ENCODE measurements at regions not wholly inside any gene's neighbourhood (a gene's known extent, or its start where the extent isn't known, plus 50 kb on each side); places are given as distances from the start of the nearest gene placed in this dataset.

DNA sequence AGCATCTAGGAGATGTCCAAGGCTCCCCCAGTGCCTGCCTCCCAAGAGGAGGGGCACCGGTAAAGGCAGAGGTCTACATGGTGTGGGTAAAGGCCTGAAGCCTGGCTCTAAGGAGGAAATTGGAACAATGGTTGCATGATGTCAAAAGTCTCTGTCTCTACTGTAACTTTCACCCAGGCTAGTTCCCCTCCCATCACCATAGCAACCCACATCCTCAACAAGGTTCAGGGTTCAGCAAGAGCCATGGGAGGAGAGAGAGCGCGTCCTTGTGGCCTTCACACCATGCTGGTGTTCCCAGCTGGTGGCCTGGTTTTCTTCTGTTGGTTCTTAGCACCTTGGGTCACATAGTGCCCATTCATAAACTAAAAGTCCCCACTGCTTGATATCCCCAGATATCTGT is 196.7 kb upstream of the CDH5 start:
- DNase-seq, result no peak

DNA sequence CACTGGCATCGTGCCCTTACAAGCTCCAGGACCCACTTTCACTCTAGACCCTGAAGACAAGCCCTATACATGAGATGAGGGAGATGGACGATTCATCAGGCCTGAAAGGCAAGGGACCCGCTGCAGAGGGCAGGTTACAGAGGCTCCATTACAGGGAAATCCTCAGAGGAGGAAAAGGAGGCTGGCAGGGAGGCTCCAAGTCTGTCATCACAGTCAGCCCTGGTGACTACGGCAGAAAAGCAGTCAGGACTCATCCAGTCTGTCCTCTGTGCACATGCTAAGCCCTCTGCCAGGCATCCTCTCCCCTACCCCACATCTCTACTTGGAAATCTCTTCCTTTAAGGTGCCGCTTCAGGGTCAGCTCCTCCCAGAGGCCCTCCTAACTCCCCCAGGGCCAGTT is 197.7 kb upstream of the CDH5 start:
- DNase-seq, result no peak

DNA sequence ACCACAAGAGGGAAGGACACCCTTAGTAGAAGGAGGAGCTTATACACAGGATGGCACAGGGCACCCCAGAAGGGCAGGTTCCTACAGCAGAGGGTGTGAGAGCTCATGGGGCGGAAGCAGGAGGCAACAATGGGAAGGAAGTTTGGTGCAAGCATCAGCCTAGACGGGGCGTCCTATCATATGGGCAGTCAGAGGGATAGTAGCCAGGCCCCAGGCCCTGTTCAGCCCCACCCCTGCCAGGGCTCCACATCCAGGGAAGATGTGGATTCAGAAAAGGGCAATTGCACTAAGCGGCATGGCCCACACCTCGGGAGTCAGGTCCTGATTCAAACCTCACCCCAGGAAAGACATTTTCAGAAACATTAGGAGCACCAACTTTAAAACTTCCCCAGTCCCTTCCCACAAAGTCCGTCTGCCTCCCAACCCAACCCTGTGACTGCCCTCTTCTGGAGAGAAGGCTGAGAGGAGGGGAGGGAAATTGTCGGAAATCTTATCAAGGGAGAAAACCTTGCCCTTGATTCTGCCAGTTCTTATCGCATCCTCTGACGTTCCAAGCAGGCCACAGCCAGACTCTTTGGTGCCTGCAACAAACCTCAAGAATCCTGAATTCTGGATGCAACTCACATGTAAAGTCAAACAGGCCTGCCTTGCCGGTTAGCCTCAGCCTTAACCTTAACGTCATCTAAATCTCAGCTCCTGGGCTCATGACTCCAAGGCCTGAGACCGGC is 198.8 kb upstream of the CDH5 start:
- DNase-seq, result peak; percentile 14

DNA sequence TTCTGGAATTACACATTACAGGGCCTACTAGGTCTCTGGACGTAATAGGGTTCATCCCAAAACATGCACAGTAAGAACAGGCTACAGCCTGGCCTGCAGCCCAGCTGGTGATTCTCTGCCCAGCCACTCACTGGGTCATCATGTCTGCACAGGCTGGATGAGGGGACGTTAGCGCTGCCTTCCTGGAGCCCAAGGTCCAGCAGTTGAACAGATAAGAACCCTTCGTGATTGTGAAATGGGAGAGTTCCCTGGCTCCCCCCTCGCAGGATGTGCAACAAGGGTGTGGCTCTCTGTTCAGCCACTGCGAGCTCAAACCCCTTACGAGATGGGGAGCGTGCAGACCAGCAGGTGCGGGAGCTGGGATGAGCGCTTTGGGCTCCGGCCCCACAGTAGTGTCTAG is 200.0 kb upstream of the CDH5 start:
- DNase-seq, result no peak

DNA sequence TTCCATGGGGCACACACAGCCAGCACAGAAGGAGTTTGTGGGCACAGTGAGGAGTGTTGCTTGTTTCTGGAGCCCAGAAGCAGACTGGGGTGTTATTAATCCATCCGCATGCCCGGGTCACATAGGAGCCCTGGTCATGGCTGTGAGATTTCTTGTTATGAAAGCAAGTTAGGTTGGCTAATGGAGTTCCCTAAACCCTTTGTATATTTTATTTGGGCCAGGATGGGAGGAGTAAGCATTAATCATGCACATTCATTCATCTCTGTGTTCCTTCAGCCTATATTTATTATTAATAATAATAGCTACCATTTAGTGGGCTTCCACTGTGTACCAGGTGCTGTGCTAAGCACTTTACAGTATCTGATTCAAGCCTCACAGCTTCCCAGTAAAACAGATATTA is 200.6 kb upstream of the CDH5 start:
- no peak for DNase-seq

DNA sequence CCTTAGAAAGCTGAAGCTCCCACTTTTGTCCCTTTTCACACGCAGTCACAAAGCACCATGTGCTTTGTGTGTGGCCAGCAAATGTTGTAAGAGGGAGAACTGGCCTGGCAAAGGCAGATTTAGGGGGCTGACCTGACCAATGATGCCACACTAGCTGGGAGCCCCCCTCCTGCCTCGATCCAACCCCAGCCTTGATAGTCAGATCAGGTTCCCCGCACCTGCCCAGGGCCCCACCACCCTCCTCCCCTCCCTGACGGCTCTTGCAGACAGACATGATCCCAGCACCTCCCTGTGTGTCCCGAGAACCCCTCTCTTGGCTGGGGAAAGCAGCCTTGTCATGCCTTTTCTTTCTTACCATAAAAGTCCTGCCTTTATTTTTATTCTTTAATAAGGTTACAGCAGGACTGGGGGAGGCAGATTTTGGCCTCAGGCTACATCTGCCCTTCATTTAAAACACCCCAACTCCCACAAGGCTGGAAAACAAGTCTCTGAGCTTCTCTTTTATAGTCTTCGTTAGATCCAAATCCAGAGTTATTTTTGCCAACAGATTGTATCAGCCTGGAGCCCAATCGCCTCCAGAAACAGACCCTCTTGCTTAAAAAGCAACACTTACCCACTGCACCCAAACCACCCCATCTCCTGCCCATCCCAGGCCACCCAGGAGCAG is 201.8 kb upstream of the CDH5 start:
- no peak for DNase-seq

DNA sequence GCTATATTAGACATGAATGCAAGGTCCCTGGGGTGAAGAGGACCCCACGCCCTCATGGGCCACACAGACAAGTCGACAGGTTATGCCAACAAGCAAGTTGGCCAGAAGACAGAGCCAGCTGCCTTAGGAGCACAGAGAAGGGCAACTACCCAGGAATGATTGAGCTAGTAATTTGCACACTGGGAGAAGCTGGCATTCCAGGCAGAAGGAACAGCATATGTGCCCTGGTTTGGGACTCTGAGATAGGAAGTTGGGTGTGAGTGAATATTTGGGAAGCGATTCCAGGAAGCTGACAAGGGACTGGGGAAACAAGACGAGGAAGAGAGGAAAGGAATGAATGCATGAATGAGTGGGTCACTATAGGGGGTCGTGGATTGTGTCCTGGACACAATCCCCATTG is 203.7 kb upstream of the CDH5 start:
- no peak for DNase-seq

DNA sequence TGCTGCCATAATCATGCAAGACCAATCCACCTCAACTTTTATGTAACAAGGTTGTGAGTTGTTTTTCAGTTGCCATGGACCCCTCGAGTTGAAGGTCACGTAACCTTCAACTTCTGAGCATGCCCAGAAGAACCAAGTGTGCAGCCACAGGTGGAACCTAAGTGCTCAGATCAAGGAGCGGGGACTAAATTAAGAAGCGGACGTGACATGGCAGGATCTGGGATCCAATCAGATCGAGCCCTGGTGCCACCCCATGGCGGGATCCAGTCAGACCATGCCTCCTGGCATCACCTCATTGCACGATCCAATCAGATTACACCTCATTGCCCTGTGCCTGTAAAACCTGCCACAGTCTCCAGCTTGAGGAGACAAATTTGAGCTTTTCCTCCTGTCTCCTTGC is 204.5 kb upstream of the CDH5 start:
- no peak for DNase-seq

DNA sequence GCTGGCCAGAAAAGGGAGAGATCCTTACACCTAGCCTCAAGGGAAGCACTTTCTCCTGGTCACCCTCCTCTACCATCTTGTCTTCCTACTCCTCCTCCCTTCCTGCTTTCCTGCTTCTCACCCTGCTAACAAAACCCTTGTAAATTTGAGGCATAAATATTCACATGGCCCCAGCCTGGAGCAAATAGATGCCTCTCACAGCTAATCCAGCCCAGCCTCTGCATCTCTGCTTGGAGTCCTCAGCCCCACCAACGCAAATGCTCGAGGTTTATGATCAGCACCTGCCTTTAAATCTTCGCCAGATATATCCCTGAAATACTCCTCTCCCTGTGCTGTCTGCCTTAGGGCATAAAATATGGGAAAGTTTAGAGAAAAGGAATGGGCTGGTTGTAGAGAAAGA is 205.2 kb upstream of the CDH5 start:
- no peak for DNase-seq

DNA sequence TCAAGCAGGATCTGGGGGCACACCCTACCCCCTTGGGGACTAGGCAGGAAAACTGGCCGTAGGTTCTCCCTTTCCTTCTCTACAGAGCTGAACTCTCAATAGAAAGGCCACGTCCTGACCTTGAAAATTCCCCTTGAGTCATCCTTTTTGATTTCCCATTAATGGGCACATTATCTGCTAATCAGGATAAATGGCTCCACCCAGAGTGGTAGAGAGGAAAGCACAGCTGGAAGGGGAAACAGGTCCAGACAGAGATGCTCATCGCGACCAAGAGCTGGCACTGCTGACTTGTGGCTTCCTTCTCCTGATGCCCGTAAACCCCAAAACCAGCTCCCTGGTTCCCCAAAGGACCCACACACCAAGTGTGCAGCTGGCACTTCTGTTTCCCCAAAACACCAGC is 206.5 kb upstream of the CDH5 start:
- no peak for DNase-seq

DNA sequence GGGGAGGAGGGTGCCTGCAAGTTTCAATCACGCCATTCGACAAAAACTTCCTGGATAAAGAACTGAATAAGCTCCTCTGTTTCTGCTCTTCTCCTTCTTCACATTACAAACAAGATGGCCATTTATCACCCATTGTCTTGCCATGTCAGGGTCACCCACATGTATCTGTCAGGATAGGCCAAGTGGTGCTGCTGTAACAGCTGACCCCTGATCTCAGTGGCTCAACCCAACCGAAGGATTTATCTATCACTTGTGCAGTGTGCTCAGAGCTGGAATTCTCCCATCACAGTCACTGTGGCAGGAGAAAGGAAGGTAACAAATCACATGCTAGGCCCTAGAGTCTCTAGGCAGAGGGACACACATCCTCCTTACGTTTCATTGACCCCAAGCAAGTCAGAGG is 210.0 kb upstream of the CDH5 start:
- DNase-seq, result no peak

DNA sequence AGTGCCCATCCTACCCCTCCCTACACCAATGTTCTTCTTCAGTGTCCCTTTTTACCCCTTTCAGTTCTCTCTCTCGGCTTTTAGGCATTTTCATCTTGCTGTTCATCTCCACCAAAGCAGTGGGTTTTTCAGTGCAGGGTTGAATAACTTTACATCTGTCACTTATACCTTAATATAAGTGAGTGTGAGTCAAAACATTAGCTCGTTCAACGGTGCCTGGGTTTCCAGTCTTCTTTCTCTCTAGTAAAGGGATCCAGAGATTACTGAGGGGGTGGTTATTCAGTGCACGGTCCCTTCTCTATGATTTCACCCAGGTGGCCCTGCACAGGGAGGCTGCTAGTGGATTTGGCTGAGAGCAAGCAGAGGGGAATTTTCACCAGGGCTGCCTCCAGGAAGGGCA is 210.6 kb upstream of the CDH5 start:
- DNase-seq, result no peak

DNA sequence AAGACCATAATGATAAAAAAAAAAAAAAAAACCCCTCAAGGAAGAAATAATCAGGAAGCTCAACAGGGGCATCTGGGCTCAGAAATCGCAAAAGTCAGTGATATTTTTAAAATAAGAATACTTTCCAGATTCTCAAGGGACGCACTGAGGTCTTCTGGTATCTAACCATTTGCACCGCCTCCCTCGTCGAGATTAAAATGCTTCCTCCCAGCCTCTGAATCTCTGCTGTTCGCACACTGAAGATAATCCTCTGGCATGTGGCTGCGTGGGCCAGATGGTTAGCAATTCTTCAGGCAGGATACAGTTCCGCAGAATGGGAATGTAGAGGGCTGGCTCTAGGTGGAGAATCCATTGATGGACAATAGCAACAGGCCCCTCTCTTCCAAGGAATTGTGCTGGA is 211.7 kb upstream of the CDH5 start:
- DNase-seq, result peak; percentile 8

DNA sequence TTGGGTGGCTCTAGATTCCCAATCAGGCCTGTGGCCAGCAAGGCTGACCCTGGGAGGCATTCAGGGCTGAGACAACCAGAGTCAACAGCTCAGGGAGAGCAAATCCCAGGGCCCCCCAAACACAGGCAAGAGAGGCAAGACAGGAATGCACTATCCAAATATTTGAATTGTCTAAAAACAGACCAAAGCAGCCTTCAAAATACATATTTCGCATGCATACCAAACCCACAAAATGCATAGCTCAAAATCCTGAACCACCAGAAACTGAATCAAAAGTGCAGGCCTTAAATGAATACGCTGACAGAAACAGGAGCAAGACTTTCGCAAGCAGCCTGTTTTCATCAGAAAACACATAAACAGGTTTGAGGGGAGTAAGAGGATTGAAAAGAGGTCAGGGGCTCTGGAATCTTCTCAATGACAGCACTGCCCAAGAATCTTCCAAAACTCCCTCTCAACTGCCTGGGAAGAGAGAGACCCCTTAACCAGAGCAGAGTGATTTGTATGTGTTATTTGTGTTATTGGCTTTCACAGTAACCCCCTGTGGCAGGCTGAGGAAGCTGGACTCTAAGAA is 213.6 kb upstream of the CDH5 start:
- peak; percentile 16 for DNase-seq

DNA sequence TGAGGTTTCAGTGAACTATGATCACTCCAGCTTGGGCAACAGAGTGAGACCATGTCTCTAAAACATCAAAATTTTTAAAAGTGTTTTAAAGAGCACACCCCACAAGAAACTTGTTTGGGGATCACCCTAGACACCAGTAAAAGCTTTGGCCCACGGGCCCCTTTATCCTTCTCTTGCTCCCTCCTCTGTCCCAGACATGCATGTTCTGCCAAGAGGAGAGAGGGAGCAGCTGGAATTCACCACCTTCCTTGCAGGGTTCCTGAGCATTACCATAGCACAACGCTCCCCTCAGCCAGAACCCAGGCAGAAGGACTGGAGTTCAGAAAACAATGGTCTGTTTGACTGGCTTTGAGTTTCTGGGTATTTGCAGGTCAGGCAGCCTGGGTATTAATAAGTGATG is 214.3 kb upstream of the CDH5 start:
- no peak for DNase-seq

DNA sequence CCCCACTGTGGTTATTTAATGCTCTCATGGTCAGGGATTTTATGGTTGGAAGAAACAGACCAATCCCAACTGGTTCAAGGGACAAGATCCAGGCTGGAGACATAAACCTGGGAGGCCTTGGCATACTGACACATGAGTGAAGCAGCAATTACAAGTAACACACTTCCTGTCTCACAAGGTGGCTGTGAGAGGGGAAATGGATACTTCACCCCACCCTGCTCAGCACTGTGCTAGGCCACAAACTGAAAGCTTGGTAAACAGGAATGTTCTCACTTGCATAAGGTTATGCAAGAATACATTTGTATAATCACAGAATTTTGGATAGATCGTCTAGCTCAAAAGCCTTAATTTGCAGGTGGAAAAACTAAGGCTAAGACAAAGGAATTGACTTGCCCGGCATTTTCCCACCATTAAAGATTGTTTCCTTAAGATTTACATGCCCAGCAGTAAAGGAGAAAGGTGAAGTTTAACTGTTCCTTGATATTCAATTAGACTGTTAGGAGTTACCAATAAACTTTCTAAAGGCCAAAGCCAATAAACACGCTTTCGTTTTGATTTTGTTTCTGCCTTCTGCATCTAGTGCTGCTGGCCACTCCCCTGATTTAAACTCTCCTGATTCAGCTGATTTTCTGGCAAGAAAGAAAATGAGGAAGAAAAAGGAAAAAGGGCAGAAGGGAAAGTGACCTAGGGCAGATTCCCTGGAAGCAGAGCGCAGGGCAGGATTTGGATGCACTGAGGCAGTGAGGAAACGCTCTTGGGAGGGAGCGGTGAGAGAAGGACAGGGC is 215.6 kb upstream of the CDH5 start:
- DNase-seq, result no peak

DNA sequence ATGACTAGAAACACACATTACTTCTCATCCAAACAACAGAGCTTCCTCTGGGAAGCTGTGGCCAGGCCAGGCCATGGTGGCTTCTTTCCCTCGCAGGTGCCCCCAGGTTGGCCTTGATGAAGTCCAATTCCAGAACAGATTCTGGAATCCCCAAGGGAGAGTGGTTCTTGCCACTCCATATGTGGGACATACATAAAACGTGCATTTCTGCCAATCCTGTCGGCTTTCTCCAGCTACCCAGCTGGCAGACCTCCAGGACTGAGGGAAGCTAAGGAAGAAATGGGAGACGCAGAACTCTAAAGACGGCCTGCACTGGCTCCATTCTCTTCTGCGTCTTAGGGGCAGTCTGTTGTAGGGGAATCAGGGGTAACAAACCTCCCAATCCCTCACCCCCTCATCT is 219.2 kb upstream of the CDH5 start:
- no peak for DNase-seq

DNA sequence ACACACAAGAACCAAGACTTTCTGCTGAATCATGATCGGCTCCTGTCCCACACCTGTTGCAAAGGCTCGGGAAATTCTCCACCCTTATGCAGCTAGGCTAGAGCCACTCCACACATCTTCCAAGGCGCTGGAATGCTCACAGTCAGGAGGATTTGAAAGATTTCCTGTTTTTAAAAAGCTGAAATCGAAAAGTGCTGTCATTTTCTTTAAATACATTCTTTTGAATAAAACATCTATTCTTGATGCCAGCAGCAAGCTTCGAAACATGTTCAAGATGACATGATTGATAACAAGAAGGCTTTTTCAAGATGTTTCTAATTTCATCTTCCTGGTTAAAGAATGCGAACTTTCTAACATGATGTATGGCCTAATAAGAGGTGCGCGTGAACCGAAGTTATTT is 219.7 kb upstream of the CDH5 start:
- no peak for DNase-seq

DNA sequence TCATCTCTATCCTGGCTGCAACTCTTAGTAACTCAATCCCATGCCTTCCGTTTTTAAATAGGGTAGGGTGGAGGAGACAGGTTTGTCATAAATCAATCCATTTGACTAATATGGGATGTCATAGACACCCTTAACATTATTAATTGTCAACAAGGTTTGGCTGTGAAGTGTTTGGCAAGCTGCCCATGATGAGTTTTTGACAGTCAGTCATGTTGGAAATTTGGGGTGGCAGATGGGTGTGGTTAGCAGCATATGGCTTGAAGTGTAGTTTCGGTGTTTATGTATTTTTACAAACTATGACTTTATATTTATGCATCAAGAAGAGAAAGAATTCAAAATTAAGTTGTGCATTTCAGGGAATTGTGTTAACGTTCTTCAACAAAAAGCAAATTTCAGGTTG is 221.8 kb upstream of the CDH5 start:
- no peak for DNase-seq

DNA sequence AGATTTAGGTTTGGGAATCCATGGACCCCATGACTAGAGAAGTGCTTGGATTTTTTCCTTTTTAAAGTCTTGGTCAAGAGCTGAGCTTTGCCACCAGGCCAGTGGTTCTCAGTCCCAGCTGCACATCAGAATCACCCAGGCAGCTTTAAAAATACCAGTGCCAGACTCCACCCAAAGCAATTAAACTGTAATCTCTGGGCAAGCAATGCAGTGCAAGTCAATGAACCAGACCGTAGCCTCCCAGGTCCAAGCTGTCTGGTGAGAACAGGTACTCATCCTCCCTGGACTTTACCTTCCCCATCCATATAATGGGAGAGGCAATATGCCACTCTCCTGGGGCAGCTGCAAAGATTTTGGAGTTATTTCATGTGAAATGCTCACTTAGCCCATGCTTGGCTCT is 223.1 kb upstream of the CDH5 start:
- DNase-seq, result no peak

DNA sequence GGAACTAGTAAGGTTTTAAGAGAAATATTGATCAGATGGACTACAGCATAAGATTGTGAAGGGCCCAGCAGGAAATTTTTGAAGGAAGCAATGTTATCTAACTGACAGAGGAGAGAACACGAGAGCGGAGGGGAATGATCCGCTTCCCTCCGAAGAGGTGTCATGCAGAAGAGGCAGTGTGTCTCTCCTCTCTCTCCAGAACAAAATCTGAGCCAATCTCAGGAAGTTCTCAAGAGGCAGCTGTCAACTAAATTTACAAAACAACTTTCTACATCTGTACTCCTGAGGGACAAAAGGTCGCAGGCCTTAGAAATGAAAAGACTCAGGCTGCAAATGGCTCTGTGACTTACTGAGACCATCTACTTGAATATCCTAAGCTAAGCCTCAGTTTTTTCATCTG is 224.6 kb upstream of the CDH5 start:
- no peak for DNase-seq

DNA sequence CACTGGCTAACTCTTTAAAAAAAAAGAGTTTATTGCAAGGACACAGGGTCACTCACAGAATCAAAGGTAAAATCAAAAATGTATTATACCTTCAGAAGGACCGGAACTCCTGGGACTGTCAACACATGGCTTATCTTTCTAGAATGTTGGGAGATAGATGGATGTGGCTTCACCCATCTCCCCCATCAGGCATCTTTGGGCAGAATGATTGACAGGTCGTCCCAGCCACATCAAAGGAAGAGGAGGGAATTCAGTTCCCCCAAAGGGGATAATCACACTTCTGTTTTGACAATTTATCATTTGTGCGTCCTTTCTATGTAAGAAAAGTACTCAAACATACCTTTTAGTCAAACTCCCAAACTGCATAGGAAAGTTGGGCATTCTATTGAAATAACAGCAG is 228.6 kb upstream of the CDH5 start:
- no peak for DNase-seq

DNA sequence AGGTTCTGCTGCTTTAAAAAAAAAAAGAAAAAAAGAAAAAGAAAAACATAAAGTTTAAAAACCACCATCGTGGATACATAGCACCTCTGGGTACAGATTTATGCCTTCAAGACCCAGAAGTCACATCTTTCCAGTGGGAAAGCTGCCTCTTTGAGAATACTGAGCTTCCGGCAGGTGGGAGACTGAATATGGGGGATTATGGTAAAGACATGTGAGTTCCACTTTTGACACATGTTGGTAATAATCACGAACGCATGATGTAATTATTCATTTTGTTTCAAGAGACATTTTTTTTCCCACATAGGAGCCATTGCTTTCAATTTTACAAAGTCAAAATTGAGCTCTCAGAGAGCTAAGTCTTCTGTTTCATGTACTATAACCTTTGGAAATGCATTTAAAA is 229.7 kb upstream of the CDH5 start:
- DNase-seq, result no peak

DNA sequence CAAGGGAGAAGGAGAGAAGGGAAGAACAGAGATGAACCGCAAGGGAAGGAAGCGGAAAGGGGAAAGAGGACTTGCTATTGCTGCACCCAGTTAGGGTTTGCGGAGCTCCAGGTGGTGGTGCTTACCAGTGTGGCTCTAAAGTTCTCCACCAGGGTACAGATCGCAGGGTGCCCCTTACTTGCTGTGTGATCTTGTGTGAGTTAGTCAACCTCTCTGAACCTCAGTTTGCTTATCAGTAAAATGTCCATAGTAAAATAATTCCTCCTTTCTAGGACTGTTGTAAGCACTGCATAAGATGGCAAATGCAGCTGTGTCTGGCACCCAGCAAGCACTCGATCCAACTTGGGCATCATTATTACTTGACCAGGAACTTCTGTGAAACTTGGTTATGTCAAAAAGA is 230.7 kb upstream of the CDH5 start:
- no peak for DNase-seq

Data from amniotic stem cell (primary cell).